GM23338 (cell line): ENCODE measurements at regions not wholly inside any gene's neighbourhood (a gene's known extent, or its start where the extent isn't known, plus 50 kb on each side); places are given as distances from the start of the nearest gene placed in this dataset.

Source experiments
- ATAC-seq: fragments of 200-7000 bp; cut with Tn5 transposase; 3 replicates; pipeline ENCODE4 v1.9.1; 2020
- DNase-seq: peaks from one replicate; pipeline ENCODE4 v3.0.0-alpha.2; 2015; ENCODE audit warnings: low spot score
- H2AFZ ChIP-seq: fragments of 200-600 bp; sonication (generic); 2 replicates; pipeline ENCODE4 v1.8.0; 2016; ENCODE audit warnings: antibody characterized with exemption, mild to moderate bottlenecking, moderate library complexity
- H3F3A ChIP-seq: fragments of 200-600 bp; sonication (generic); replicated peaks from 2 replicates; pipeline ENCODE4 v1.8.0; 2017; ENCODE audit warnings: antibody characterized with exemption, mixed run types, low read depth
- H3K27ac ChIP-seq: fragments of 200-600 bp; sonication (generic); 2 replicates; pipeline ENCODE4 v1.6.1; 2016; ENCODE audit warnings: low read depth
- H3K27me3 ChIP-seq: fragments of 200-600 bp; sonication (generic); 2 replicates; pipeline ENCODE4 v1.8.0; 2016; ENCODE audit warnings: mild to moderate bottlenecking, mixed run types, moderate library complexity; ENCODE audit not compliant: insufficient read depth
- H3K36me3 ChIP-seq: fragments of 200-600 bp; sonication (generic); 2 replicates; pipeline ENCODE4 v1.8.0; 2016; ENCODE audit warnings: mild to moderate bottlenecking; ENCODE audit not compliant: insufficient read depth
- H3K4me1 ChIP-seq: fragments of 200-600 bp; sonication (generic); 2 replicates; pipeline ENCODE4 v1.8.0; 2016; ENCODE audit warnings: mild to moderate bottlenecking, moderate library complexity; ENCODE audit not compliant: insufficient read depth
- H3K4me2 ChIP-seq: fragments of 200-600 bp; sonication (generic); 2 replicates; pipeline ENCODE4 v1.7.1; 2017; ENCODE audit warnings: mixed run types
- H3K4me3 ChIP-seq: fragments of 200-600 bp; sonication (generic); 2 replicates; pipeline ENCODE4 v1.6.1; 2016; ENCODE audit warnings: mixed run types
- H3K79me2 ChIP-seq: fragments of 200-600 bp; sonication (generic); replicated peaks from 2 replicates; pipeline ENCODE4 v1.8.0; 2017; ENCODE audit warnings: mild to moderate bottlenecking; ENCODE audit not compliant: insufficient read depth
- H3K9me2 ChIP-seq: fragments of 200-600 bp; sonication (generic); 2 replicates; pipeline ENCODE4 v1.8.0; 2017; ENCODE audit not compliant: insufficient read depth
- H4K20me1 ChIP-seq: fragments of 200-600 bp; sonication (generic); replicated peaks from 2 replicates; pipeline ENCODE4 v1.8.0; 2017; ENCODE audit warnings: mild to moderate bottlenecking; ENCODE audit not compliant: insufficient read depth
- H3K27ac Mint-ChIP-seq: 2 replicates; pipeline ENCODE4 v1.8.0; 2020; ENCODE audit warnings: inconsistent platforms, mild to moderate bottlenecking, moderate library complexity, mixed read lengths
- H3K27me3 Mint-ChIP-seq: 3 replicates; pipeline ENCODE4 v1.8.0; 2022; ENCODE audit warnings: low read depth, mild to moderate bottlenecking, moderate library complexity, mixed read lengths, inconsistent platforms; ENCODE audit not compliant: insufficient read depth, poor library complexity
- H3K36me3 Mint-ChIP-seq: 3 replicates; pipeline ENCODE4 v1.8.0; 2021; ENCODE audit warnings: low read depth, mild to moderate bottlenecking, inconsistent platforms, moderate library complexity, mixed read lengths
- H3K4me1 Mint-ChIP-seq: 3 replicates; pipeline ENCODE4 v1.8.0; 2020; ENCODE audit warnings: mild to moderate bottlenecking, inconsistent platforms, mixed read lengths
- H3K4me3 Mint-ChIP-seq: 3 replicates; pipeline ENCODE4 v1.8.0; 2021; ENCODE audit warnings: moderate library complexity, mild to moderate bottlenecking, inconsistent platforms, mixed read lengths
- H3K9me3 Mint-ChIP-seq: 3 replicates; pipeline ENCODE4 v1.8.0; 2020; ENCODE audit warnings: moderate library complexity, mild to moderate bottlenecking, inconsistent platforms, mixed read lengths
- EZH2 ChIP-seq: fragments of 200-600 bp; sonication (generic); IDR thresholded peaks from one replicate; pipeline ENCODE4 v1.8.0; 2017; ENCODE audit warnings: antibody characterized with exemption, mild to moderate bottlenecking, low read depth; ENCODE audit not compliant: unreplicated experiment
- STAT1 ChIP-seq: IDR thresholded peaks from one replicate; pipeline ENCODE4 v1.6.1; 2016; ENCODE audit warnings: antibody characterized with exemption; ENCODE audit not compliant: unreplicated experiment
- ZNF114 ChIP-seq: fragments of 250-450 bp; sonication (Bioruptor Pico); IDR thresholded peaks from 2 replicates; pipeline ENCODE4 v1.5.0; 2020; ENCODE audit warnings: mild to moderate bottlenecking, moderate library complexity
- ZNF331 ChIP-seq: fragments of 250-450 bp; sonication (Bioruptor Pico); IDR thresholded peaks from 2 replicates; pipeline ENCODE4 v1.5.0; 2020; ENCODE audit warnings: low read depth, mild to moderate bottlenecking, moderate library complexity
- ZNF462 ChIP-seq: fragments of 250-450 bp; sonication (Bioruptor Pico); IDR thresholded peaks from 2 replicates; pipeline ENCODE4 v1.5.0; 2020; ENCODE audit warnings: mild to moderate bottlenecking, moderate library complexity
- TF ChIP-seq, protein P1 (sequence below): IDR thresholded peaks from one replicate; pipeline ENCODE4 v1.6.1; 2018; ENCODE audit warnings: antibody characterized with exemption; ENCODE audit not compliant: unreplicated experiment

DNA sequence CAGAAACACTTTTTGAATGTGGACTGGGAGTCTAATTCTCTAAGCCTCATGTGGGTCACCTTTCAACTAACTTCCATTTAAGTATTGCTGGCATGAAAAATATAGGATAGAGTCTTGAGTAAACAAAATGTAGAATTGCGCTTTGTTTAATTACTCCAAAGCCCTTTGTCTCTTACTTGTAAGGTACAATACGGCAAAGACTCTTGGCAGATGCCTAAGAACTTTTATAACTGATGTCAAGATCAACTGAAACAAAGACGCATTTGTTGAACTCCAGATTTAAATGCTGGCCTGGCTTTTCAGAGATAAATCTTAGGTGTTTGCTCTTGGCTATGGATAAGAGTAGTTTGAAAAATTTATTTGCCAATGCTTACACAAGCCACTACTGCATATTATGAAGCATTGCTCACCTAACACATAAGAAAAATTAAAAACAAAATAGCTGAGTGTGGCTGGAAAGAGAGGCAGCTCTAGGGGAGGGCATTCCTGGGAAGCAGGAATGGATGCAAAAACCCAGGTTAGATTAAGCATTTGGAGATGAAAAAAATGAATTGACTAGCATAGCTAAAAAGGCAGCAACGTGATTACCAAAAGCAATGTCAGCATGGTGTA lies 107.3 kb upstream of the STARD13 start:
- Mint-ChIP-seq H3K27ac (no peak overlapping the region), H3K27me3 (no peaks in the 10 kb centered on the region), H3K9me3 (peaks cover 3% of the 10 kb centered on the region; the same call in 1 of the 3 replicates), H3K4me3 (no peak overlapping the region), H3K36me3 (no peaks in the 10 kb centered on the region), H3K4me1 (no peaks in the 10 kb centered on the region)
- 0 out of 2 replicates have a peak, but pooled peaks cover 5% of the 10 kb centered on the region for H3K9me2 ChIP-seq
- H3K79me2 ChIP-seq: no peaks in the 10 kb centered on the region
- DNase-seq (no peak), ATAC-seq (no peak)
- H3K4me2 ChIP-seq: no peak overlapping the region
- TF ChIP-seq STAT1: no peak
- no peak for TF ChIP-seq ZNF331 (CRISPR knock-in tag)
- TF ChIP-seq ZNF114 (CRISPR knock-in tag): no peak
- TF ChIP-seq, protein P1, sequence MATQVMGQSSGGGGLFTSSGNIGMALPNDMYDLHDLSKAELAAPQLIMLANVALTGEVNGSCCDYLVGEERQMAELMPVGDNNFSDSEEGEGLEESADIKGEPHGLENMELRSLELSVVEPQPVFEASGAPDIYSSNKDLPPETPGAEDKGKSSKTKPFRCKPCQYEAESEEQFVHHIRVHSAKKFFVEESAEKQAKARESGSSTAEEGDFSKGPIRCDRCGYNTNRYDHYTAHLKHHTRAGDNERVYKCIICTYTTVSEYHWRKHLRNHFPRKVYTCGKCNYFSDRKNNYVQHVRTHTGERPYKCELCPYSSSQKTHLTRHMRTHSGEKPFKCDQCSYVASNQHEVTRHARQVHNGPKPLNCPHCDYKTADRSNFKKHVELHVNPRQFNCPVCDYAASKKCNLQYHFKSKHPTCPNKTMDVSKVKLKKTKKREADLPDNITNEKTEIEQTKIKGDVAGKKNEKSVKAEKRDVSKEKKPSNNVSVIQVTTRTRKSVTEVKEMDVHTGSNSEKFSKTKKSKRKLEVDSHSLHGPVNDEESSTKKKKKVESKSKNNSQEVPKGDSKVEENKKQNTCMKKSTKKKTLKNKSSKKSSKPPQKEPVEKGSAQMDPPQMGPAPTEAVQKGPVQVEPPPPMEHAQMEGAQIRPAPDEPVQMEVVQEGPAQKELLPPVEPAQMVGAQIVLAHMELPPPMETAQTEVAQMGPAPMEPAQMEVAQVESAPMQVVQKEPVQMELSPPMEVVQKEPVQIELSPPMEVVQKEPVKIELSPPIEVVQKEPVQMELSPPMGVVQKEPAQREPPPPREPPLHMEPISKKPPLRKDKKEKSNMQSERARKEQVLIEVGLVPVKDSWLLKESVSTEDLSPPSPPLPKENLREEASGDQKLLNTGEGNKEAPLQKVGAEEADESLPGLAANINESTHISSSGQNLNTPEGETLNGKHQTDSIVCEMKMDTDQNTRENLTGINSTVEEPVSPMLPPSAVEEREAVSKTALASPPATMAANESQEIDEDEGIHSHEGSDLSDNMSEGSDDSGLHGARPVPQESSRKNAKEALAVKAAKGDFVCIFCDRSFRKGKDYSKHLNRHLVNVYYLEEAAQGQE: no peak
- no peak for TF ChIP-seq EZH2
- no peak for TF ChIP-seq ZNF462 (CRISPR knock-in tag)
- H3K27me3 ChIP-seq: no peaks in the 10 kb centered on the region
- H3K36me3 ChIP-seq: no peaks in the 10 kb centered on the region
- H3K4me1 ChIP-seq: no peaks in the 10 kb centered on the region
- H4K20me1 ChIP-seq: no peaks in the 10 kb centered on the region
- no peak overlapping the region for H3K4me3 ChIP-seq
- no peaks in the 10 kb centered on the region for H3F3A ChIP-seq
- H2AFZ ChIP-seq: peak overlapping the region; percentile 78
- no peak overlapping the region for H3K27ac ChIP-seq
